Esophagus muscularis mucosa (tissue), 4 donors: ENCODE measurements at regions not wholly inside any gene's neighbourhood (a gene's known extent, or its start where the extent isn't known, plus 50 kb on each side); places are given as distances from the start of the nearest gene placed in this dataset.
"Not testable (repeated sequence)": the region's sequence is repeated elsewhere in the genome, so short reads cannot be mapped to it uniquely, and the experiment has no call there.

ENCODE experiments used
- DNase-seq: peaks from one replicate; pipeline ENCODE4 v3.0.0-alpha.2; 2017; ENCODE audit errors: extremely low spot score
- H3K27ac ChIP-seq, 4 donors: fragments of 200-600 bp; sonication (generic); replicated peaks in 1 of 4; 1 replicate in 3 of 4; 2 replicates in 1 of 4; pipeline ENCODE4 v1.5.1; 2016 to 2019; ENCODE audit warnings: mild to moderate bottlenecking in 1 of 4
- H3K27me3 ChIP-seq, 4 donors: fragments of 200-600 bp; sonication (generic); one replicate each; pipeline versions ENCODE4 v1.5.1 to v1.6.0; 2016 to 2019
- H3K36me3 ChIP-seq, 4 donors: fragments of 200-600 bp; sonication (generic); one replicate each; pipeline ENCODE4 v1.5.1; 2016 to 2019
- H3K4me1 ChIP-seq, 4 donors: fragments of 200-600 bp; sonication (generic); one replicate each; pipeline ENCODE4 v1.5.1; 2016 to 2019
- H3K4me3 ChIP-seq, 4 donors: fragments of 200-600 bp; sonication (generic); 1 replicate in 2 of 4; 2 replicates in 2 of 4; pipeline ENCODE4 v1.5.1; 2016 to 2019; ENCODE audit warnings: mild to moderate bottlenecking in 4 of 4, moderate library complexity in 1 of 4
- H3K9me3 ChIP-seq, 4 donors: fragments of 200-600 bp; sonication (generic); 1 replicate in 3 of 4; 2 replicates in 1 of 4; pipeline ENCODE4 v1.5.1; 2016 to 2019
- CTCF ChIP-seq, 3 experiments: fragments of 200-600 bp in 2 of 3; fragments of 450-650 bp in 1 of 3; sonication (generic) in 2 of 3; IDR thresholded peaks; one replicate each; pipeline ENCODE4 v1.5.1; 2017 to 2019; ENCODE audit warnings: antibody characterized with exemption in 3 of 3, mild to moderate bottlenecking in 2 of 3, moderate library complexity in 1 of 3
- EP300 ChIP-seq: sonication (generic); formaldehyde crosslinking; IDR thresholded peaks from one replicate; pipeline ENCODE4 v1.6.1; 2017; ENCODE audit warnings: antibody characterized with exemption
- POLR2A ChIP-seq: fragments of 450-650 bp; IDR thresholded peaks from one replicate; pipeline ENCODE4 v1.6.1; 2017; ENCODE audit warnings: antibody characterized with exemption, moderate library complexity, mild to moderate bottlenecking, low read depth
- POLR2AphosphoS5 ChIP-seq, 2 donors: sonication (generic); formaldehyde crosslinking; IDR thresholded peaks; one replicate each; pipeline ENCODE4 v1.6.1; 2017; ENCODE audit warnings: antibody characterized with exemption in 2 of 2
- WGBS: methylation state at CpG from one replicate; pipeline ENCODE4 v1.1.5; 2018; 5-methylcytosine and 5-hydroxymethylcytosine counted together
- intact Hi-C: fragments of 100-400 bp; cut with DNase I; formaldehyde crosslinking; loops from one replicate; pipeline ENCODE4 v1.15.1; 2023

DNA sequence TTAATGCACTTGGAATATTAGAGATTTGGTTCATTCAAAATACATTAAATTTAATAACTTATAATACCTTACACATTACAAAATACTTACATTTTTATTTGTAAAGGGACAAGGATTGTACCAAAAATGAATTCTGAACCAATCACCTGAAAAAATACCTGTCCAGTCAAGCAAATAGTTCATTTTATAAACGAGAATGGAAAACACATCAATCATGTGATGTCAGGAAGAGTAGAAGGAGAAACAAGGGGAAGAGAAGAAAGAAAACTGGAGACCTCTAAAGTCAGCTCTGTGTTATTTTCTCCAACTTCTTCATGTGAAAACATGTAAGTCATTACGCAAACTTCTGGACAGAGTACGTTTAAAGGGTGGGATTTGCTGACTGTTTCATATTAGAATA, 989.0 kb upstream of the NUDT12 start:
- no peaks in the 10 kb centered on the region for H3K9me3 ChIP-seq
- WGBS, result 69% methylated on average over 3 of the region's 3 CpGs
- TF ChIP-seq EP300 (no peak), POLR2AphosphoS5 (IDR thresholded peaks at IDR 0.05) (no peak), CTCF (IDR thresholded peaks at IDR 0.05) (no peak), POLR2A (no peak)
- no peaks in the 10 kb centered on the region for H3K36me3 ChIP-seq
- intact Hi-C loops, result no loop called here
- no peaks in the 10 kb centered on the region for H3K27me3 ChIP-seq
- no peak for DNase-seq
- H3K4me3 ChIP-seq, result no peak overlapping the region
- H3K27ac ChIP-seq, result no peak overlapping the region
- H3K4me1 ChIP-seq, result no peaks in the 10 kb centered on the region

GRCh38 chr5:104546871-104547270, 984.3 kb upstream of the NUDT12 start:
- H3K4me1 ChIP-seq, H3K9me3 ChIP-seq, H3K27ac ChIP-seq, intact Hi-C loops, H3K4me3 ChIP-seq, H3K27me3 ChIP-seq, H3K36me3 ChIP-seq, DNase-seq: not testable (repeated sequence)
- 91% methylated on average over 6 of the region's 6 CpGs for WGBS

DNA sequence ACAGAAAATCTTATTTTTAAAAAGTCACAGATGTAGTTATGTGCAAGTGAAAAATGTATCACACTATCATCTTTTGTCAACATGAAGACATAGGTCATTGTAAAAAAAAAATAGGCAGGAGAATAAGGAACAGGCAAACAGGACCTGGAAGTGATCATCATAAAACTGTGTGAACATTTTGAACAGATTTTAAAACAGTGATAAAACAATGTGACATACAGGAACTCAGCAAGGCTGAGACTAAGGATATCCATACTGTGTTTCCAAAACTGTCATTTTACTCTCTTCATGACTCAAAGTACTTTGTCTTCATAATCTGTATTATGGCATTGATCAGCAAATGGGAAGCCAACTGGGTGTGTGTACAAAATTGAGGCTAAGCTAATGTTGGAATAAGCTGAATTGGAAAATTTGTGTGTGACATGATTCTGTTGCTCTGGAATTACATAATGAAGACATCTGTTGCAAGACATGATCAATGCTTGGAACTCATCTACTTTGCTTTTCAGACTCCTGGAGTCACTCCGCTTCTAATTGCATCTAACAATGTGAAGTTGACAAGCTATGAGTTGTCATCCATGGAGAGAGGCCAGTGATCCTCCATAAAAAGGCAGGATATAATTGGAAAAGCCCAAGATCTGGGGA, 978.7 kb upstream of the NUDT12 start:
- no peak overlapping the region for H3K4me3 ChIP-seq
- peaks cover 0 to 13% (median 4%) of the 10 kb centered on the region in 4 donors for H3K4me1 ChIP-seq
- H3K27ac ChIP-seq, result no peak overlapping the region
- no peak for TF ChIP-seq POLR2AphosphoS5 (IDR thresholded peaks at IDR 0.05)
- no peak for TF ChIP-seq POLR2A
- TF ChIP-seq EP300, result no peak
- TF ChIP-seq CTCF (IDR thresholded peaks at IDR 0.05), result no peak
- no peak for DNase-seq
- no peaks in the 10 kb centered on the region for H3K27me3 ChIP-seq
- WGBS, result 58% methylated on average over 1 of the region's 1 CpG
- H3K36me3 ChIP-seq, result no peaks in the 10 kb centered on the region
- no peaks in the 10 kb centered on the region for H3K9me3 ChIP-seq
- intact Hi-C loops, result no loop called here

DNA sequence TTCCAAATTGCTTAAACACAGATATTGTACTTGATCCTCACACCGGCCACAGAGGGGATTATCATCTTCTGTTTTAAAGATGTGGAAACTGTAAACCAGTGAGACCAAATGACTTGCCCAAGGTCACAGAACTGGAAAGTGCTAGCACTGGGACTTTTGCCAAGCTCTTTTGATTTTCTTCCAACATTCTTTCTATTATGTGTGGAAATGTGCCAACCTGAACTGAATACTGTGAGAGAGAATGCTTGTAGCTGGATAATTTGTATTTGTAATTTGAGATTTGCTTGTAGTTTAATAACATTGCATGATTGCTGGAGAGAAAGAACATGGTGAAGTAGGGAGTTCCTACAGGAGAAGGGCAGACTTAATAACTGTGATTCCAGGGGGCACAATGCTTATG, 977.9 kb upstream of the NUDT12 start:
- DNase-seq, result no peak

DNA sequence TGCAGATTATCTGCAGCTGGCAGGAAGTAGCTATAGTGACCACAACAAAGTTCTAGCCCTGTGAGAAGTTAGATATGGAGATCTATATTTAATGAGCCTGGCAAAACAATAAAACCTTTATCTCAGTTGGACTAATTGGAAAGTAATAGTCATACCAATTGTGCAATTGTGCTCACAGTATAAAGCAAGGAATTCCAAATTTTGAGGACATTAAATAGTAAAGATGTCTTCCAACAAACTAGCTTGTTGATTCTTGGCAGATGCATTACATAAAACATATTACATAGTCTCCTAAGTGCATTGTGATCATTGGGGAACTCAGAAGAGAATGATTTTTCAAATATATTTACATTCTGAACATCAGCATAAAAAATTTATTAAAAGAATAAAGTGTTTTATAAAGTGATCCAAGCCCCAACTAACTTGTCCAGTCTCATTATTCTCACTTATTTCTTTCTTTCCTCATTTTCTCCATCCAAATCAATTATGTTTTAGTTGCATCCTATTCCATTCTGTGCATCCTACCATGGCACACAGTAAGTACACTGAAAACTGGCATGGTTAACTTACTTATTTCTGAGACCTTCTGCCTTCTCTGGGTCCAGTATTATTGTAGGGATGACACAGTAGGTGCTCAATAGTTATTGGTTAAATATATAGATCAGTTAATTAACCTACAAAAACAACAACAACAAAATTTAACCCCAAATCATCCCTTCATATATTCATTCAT, 977.2 kb upstream of the NUDT12 start:
- no peak for TF ChIP-seq EP300
- no peak for TF ChIP-seq POLR2A
- intact Hi-C loops, result no loop called here
- H3K4me1 ChIP-seq, result peaks cover 0 to 13% (median 4%) of the 10 kb centered on the region in 4 donors
- H3K36me3 ChIP-seq, result no peaks in the 10 kb centered on the region
- no peak overlapping the region for H3K27ac ChIP-seq
- no peak for DNase-seq
- H3K9me3 ChIP-seq, result no peaks in the 10 kb centered on the region
- H3K4me3 ChIP-seq, result no peak overlapping the region
- H3K27me3 ChIP-seq, result no peaks in the 10 kb centered on the region

More for the DNA sequence above, 977.9 kb upstream of the NUDT12 start:
- Histone ChIP-seq H3K4me3 (no peak overlapping the region), H3K27me3 (no peaks in the 10 kb centered on the region), H3K36me3 (no peaks in the 10 kb centered on the region), H3K4me1 (peaks cover 0 to 13% (median 4%) of the 10 kb centered on the region in 4 donors), H3K27ac (no peak overlapping the region), H3K9me3 (no peaks in the 10 kb centered on the region)
- WGBS, result 35% methylated on average over 1 of the region's 1 CpG
- intact Hi-C loops, result no loop called here
- TF ChIP-seq EP300 (no peak), POLR2A (no peak), CTCF (IDR thresholded peaks at IDR 0.05) (no peak), POLR2AphosphoS5 (IDR thresholded peaks at IDR 0.05) (no peak)

- Histone ChIP-seq H3K9me3 (no peaks in the 10 kb centered on the region), H3K4me1 (peaks cover 0 to 13% (median 4%) of the 10 kb centered on the region in 4 donors), H3K36me3 (no peaks in the 10 kb centered on the region), H3K27me3 (no peaks in the 10 kb centered on the region), H3K4me3 (no peak overlapping the region), H3K27ac (no peak overlapping the region)
- 86% methylated on average over 6 of the region's 6 CpGs for WGBS
- DNase-seq, result no peak
- intact Hi-C loops, result no loop called here
- TF ChIP-seq POLR2A, result no peak
- TF ChIP-seq CTCF (IDR thresholded peaks at IDR 0.05), result no peak
- no peak for TF ChIP-seq POLR2AphosphoS5 (IDR thresholded peaks at IDR 0.05)
- TF ChIP-seq EP300, result no peak
Observed at GRCh38 chr5:104538734-104539133, 976.1 kb upstream of the NUDT12 start.
